ENCODE measurements at regions not wholly inside any gene's neighbourhood (a gene's known extent, or its start where the extent isn't known, plus 50 kb on each side); places are given as distances from the start of the nearest gene placed in this dataset.

GRCh38 chr16:6643080-6643686 is 689.5 kb upstream of the RBFOX1 start:
- TF ChIP-seq, protein P1, sequence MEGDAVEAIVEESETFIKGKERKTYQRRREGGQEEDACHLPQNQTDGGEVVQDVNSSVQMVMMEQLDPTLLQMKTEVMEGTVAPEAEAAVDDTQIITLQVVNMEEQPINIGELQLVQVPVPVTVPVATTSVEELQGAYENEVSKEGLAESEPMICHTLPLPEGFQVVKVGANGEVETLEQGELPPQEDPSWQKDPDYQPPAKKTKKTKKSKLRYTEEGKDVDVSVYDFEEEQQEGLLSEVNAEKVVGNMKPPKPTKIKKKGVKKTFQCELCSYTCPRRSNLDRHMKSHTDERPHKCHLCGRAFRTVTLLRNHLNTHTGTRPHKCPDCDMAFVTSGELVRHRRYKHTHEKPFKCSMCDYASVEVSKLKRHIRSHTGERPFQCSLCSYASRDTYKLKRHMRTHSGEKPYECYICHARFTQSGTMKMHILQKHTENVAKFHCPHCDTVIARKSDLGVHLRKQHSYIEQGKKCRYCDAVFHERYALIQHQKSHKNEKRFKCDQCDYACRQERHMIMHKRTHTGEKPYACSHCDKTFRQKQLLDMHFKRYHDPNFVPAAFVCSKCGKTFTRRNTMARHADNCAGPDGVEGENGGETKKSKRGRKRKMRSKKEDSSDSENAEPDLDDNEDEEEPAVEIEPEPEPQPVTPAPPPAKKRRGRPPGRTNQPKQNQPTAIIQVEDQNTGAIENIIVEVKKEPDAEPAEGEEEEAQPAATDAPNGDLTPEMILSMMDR (IDR thresholded peaks at IDR 0.05; ENCODE audit: low read depth, low read length), result peak; percentile 77
- DNase-seq (ENCODE audit: extremely low read depth, low read depth), result peak; percentile 10

GRCh38 chr16:6642271-6642670 is 690.4 kb upstream of the RBFOX1 start:
- DNase-seq (ENCODE audit: extremely low read depth, low read depth), result no peak
- TF ChIP-seq, protein P1 (IDR thresholded peaks at IDR 0.05; ENCODE audit: low read depth, low read length), result no peak

DNA sequence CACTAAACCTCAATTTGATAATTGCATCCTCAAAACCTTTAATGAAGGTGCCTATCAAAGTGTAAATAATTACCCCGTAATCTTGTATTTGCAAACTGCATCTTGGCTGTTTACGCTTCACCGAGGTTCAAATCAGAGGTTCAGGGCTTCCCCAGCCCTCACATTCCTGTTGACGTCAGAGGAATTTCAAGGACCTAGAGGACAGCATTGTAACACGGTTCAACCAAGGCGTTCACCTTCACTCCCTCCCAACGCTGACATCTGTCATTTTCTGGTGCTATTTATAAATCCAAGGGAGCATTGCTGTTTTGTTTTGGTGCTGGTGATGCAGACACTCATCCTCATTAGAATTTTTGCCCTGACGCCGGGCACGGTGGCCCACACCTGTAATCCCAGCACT is 691.6 kb upstream of the RBFOX1 start:
- TF ChIP-seq, protein P1 (IDR thresholded peaks at IDR 0.05; ENCODE audit: low read depth, low read length), result no peak
- no peak for DNase-seq (ENCODE audit: extremely low read depth, low read depth)

DNA sequence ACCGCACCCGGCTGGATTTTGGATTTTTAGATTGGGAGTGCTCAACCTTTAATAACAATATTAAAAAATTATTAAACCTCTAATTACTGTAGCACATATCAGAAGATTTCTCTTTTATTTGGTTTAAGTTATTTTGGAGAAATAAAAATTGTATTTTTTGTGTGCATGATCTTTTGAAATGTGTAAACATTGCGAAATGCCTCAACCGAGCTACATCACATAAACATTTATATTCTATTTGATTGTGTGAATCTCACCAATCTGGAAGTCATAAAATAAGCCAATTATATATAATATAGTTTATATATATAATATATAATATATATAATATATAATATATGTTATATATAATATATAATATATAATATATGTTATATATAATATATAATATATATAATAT is 696.2 kb upstream of the RBFOX1 start:
- no peak for DNase-seq (ENCODE audit: extremely low read depth, low read depth)
- TF ChIP-seq, protein P1 (IDR thresholded peaks at IDR 0.05; ENCODE audit: low read depth, low read length), result no peak

- DNase-seq (ENCODE audit: extremely low read depth, low read depth), result no peak
- TF ChIP-seq, protein P1 (IDR thresholded peaks at IDR 0.05; ENCODE audit: low read depth, low read length), result no peak
Observed at GRCh38 chr16:6634151-6634550, 698.5 kb upstream of the RBFOX1 start.

DNA sequence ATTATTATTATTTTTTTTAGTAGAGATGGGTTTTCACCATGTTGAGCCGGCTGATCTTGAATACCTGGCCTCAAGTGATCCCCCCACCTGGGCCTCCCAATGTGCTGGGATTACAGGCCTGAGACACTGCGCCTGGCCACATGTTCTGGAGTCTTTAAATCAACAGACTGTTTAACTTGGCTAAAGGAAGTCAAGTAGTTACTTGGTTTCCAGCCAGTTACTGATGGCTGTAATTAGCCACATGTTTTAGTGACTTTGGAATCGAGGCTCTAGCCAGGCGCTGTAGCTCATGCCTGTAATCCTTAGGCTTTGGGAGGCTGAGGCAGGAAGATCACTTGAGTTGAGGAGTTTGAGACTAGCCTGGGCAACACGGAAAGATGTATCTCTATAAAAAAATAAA is 699.2 kb upstream of the RBFOX1 start:
- no peak for DNase-seq (ENCODE audit: extremely low read depth, low read depth)
- TF ChIP-seq, protein P1 (IDR thresholded peaks at IDR 0.05; ENCODE audit: low read depth, low read length), result no peak

DNA sequence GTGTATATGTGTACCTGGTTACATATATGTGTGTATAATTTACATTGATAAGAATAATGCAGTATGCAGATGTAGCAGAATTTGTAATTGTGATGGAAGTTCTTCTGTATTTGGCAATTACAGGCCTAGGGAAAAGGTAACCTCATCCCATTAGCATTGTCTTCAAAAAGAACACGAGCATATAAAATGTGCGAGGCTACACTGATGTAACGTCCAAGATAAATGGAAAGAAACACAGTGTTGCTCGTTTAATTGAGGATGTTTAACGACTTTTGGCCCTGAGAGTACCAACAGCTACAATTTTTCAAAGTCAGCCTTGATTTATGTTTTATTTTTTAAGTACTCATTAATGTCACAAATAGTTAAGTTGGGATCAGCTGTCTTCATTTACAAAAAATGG is 703.5 kb upstream of the RBFOX1 start:
- TF ChIP-seq, protein P1 (IDR thresholded peaks at IDR 0.05; ENCODE audit: low read depth, low read length), result no peak
- no peak for DNase-seq (ENCODE audit: extremely low read depth, low read depth)
